ENCODE measurements at regions not wholly inside any gene's neighbourhood (a gene's known extent, or its start where the extent isn't known, plus 50 kb on each side); places are given as distances from the start of the nearest gene placed in this dataset.

GRCh38 chr4:129387666-129388065 is 291.7 kb downstream of the C4orf33 start:
- no peak for TF ChIP-seq CTCF (IDR thresholded peaks at IDR 0.05)
- H3K9me3 Mint-ChIP-seq (ENCODE audit: low read depth) = no peaks in the 10 kb centered on the region
- no peak for DNase-seq (ENCODE audit: low spot score)
- H3K27ac Mint-ChIP-seq (ENCODE audit: unreplicated experiment) = no peak overlapping the region
- peaks cover 2% of the 10 kb centered on the region for H3K27me3 Mint-ChIP-seq (ENCODE audit: low read depth)
- H3K4me1 Mint-ChIP-seq (ENCODE audit: low read depth) = peaks cover 19% of the 10 kb centered on the region
- H3K36me3 Mint-ChIP-seq (ENCODE audit: low read depth) = no peaks in the 10 kb centered on the region
- H3K4me3 Mint-ChIP-seq (ENCODE audit: unreplicated experiment) = no peak overlapping the region

GRCh38 chr4:129393976-129394375 is 298.0 kb downstream of the C4orf33 start:
- peaks cover under 1% of the 10 kb centered on the region for H3K9me3 Mint-ChIP-seq (ENCODE audit: low read depth)
- no peak for DNase-seq (ENCODE audit: low spot score)
- H3K27me3 Mint-ChIP-seq (ENCODE audit: low read depth) = peaks cover 4% of the 10 kb centered on the region
- TF ChIP-seq CTCF (IDR thresholded peaks at IDR 0.05) = no peak
- peaks cover under 1% of the 10 kb centered on the region for H3K36me3 Mint-ChIP-seq (ENCODE audit: low read depth)
- H3K4me1 Mint-ChIP-seq (ENCODE audit: low read depth) = no peaks in the 10 kb centered on the region
- H3K4me3 Mint-ChIP-seq (ENCODE audit: unreplicated experiment) = no peak overlapping the region
- no peak overlapping the region for H3K27ac Mint-ChIP-seq (ENCODE audit: unreplicated experiment)

GRCh38 chr4:129394635-129395034 is 298.7 kb downstream of the C4orf33 start:
- DNase-seq (ENCODE audit: low spot score) = no peak
- H3K27ac Mint-ChIP-seq (ENCODE audit: unreplicated experiment) = no peak overlapping the region
- no peaks in the 10 kb centered on the region for H3K4me1 Mint-ChIP-seq (ENCODE audit: low read depth)
- TF ChIP-seq CTCF (IDR thresholded peaks at IDR 0.05) = no peak
- no peak overlapping the region for H3K4me3 Mint-ChIP-seq (ENCODE audit: unreplicated experiment)
- peaks cover 2% of the 10 kb centered on the region for H3K27me3 Mint-ChIP-seq (ENCODE audit: low read depth)
- H3K36me3 Mint-ChIP-seq (ENCODE audit: low read depth) = peaks cover 4% of the 10 kb centered on the region
- peaks cover 6% of the 10 kb centered on the region for H3K9me3 Mint-ChIP-seq (ENCODE audit: low read depth)

DNA sequence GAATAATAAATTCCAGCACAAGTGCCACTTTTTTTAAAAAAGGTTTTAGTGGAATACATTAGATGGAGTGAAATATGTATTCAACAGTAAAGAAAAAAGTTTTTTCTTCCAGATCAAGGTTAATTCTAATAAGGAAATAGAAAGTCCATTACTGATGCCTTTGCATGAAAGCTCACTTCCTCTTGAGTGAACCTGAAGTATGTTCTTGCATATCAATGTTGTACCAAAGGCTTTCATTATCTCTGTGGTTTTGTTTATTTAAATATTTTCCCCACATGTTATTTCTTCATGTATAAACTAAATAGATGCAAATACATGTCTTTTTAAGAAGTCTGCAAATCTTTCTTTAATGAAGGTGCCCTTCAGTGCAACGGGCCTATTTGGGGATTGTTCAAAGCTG is 307.9 kb downstream of the C4orf33 start:
- TF ChIP-seq CTCF (IDR thresholded peaks at IDR 0.05) = no peak
- peaks cover 15% of the 10 kb centered on the region for H3K9me3 Mint-ChIP-seq (ENCODE audit: low read depth)
- no peak overlapping the region for H3K4me3 Mint-ChIP-seq (ENCODE audit: unreplicated experiment)
- peaks cover 6% of the 10 kb centered on the region for H3K36me3 Mint-ChIP-seq (ENCODE audit: low read depth)
- H3K27me3 Mint-ChIP-seq (ENCODE audit: low read depth) = peaks cover 4% of the 10 kb centered on the region
- H3K4me1 Mint-ChIP-seq (ENCODE audit: low read depth) = no peaks in the 10 kb centered on the region
- no peak for DNase-seq (ENCODE audit: low spot score)
- H3K27ac Mint-ChIP-seq (ENCODE audit: unreplicated experiment) = no peak overlapping the region

GRCh38 chr4:129410115-129410514 is 314.2 kb downstream of the C4orf33 start:
- Mint-ChIP-seq H3K27me3 (ENCODE audit: low read depth) (peaks cover 13% of the 10 kb centered on the region), H3K27ac (ENCODE audit: unreplicated experiment) (no peak overlapping the region), H3K4me3 (ENCODE audit: unreplicated experiment) (no peak overlapping the region), H3K4me1 (ENCODE audit: low read depth) (no peaks in the 10 kb centered on the region), H3K9me3 (ENCODE audit: low read depth) (no peaks in the 10 kb centered on the region), H3K36me3 (ENCODE audit: low read depth) (no peaks in the 10 kb centered on the region)
- TF ChIP-seq CTCF (IDR thresholded peaks at IDR 0.05) = no peak
- no peak for DNase-seq (ENCODE audit: low spot score)

Measured in chondrocyte (in vitro differentiated cells).